Activated naive CD8-positive, alpha-beta T cell treated with anti-CD3 and anti-CD28 coated beads, Interleukin-2, amount 50 U/mL, for 16 hours (primary cell): ENCODE measurements at regions not wholly inside any gene's neighbourhood (a gene's known extent, or its start where the extent isn't known, plus 50 kb on each side); places are given as distances from the start of the nearest gene placed in this dataset.

Experiments
- DNase-seq: peaks from one replicate; pipeline ENCODE4 v3.0.0-alpha.2; 2020; ENCODE audit warnings: low read depth, low spot score

DNA sequence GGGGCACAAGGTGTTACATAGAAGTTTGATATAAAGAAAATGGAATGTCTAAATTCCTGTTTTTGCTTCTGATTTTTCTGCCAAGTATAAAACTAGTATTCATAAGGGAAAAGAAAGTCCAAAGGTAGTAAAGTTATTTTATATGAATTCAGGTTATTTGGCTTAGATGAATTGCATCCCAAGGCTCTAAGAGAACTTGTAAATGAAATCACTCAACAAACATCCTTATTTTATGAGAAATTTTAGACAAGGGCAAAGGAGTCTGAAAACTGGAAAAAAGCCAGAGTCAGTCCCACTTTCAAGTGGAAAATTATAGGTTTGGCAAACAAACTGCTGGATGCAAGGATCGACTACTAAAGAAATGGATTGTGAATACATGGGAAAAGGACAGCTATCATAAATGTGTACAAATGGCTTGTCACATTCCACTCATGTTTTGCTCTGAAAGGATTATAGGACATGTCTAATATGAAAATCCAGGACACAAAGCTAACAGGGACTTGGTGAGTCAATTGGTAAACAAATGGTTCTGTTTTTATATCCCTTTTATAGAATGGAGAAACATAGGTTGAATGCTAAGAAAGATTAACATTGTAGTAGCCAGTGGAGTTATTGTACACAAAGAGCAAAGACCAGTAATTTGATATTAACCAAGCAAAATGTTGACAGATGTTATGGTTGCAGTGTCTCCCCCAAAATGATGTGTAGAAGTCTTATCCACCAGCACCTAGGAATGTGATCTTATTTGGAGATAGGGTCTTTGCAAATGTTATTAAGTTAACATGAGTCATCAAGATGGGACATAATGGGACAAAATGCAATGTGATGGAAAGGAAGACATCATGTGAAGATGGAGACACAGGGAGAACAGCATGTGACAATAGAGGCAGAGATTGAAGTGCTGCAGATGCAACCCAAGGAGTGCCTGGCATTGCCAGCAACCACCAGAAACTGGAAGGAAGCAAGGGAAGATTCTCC lies 495.7 kb downstream of the TLE1 start:
- DNase-seq, result no peak

DNA sequence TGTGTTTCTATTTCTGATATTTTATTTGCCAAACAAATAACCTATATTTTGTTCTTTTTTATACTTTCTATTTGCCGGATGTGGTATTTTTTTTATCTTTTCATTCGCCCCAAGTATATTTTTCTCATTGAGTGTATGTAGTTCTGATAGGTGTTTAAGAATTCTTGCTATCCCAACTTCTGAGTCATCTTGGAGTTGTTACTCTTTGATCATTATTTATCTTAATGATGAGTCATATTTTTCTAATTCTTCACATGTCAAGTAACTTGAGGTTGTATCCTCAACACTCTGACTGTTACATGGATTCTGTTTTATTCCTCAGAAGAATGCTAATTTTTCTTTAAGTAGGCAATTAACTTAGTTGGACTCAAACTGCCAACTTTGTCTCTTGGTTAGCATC lies 498.1 kb downstream of the TLE1 start:
- no peak for DNase-seq

DNA sequence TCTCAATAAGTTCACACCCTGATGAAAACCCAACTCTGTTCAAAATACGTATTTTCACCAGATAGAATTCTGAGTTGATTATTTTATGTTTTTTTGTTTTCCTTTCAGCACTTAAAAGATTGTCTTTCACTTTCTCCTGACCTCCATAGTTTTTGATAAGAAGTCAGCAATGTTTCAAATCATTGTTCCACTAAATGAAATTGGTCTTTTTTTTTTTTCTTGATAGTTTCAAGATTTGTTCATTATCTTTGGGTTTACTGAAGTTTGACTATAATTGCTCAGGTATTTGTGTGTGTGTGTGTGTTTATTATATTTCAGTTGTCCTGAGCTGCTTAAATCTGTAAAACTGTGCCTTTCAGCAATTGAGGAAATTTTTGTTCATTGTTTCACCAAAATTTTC lies 498.7 kb downstream of the TLE1 start:
- no peak for DNase-seq

DNA sequence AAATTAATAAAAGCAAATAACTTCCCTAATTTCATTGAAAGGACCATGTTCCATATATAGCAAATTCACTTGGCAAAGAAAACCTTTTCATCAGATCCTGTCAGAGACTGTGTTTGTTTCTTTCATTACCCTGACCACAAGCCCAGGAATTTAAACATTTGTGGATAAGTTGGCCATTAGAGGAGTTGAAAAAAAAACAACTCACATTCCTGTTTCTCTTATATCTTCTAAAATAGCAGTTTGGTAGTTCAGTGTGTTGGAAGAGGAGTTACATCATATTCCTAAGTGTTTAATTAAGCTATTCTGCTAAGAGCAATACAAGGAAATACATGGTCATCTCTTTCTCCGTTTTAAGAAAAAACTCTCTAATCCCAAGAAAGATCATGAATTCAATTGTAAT lies 505.6 kb downstream of the TLE1 start:
- DNase-seq, result no peak

DNA sequence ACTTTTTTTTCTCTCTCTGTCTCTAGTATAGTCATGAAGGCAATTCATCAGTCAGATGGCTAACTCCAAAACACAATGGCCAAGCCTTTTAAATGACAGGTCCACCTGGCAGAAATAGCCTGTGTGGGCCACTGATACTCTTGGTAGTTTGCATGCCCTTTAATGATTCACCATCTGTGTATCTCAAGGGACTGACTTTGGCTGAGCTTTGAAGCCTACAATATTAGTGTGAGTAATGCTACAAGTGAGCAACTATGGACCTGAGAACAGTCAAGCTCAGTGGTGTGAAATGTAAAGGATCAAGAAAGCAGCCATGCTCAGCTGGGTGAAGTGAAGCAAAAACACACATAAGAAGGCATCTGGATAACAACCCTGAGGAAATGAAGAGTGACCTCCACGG lies 506.9 kb downstream of the TLE1 start:
- DNase-seq, result no peak

DNA sequence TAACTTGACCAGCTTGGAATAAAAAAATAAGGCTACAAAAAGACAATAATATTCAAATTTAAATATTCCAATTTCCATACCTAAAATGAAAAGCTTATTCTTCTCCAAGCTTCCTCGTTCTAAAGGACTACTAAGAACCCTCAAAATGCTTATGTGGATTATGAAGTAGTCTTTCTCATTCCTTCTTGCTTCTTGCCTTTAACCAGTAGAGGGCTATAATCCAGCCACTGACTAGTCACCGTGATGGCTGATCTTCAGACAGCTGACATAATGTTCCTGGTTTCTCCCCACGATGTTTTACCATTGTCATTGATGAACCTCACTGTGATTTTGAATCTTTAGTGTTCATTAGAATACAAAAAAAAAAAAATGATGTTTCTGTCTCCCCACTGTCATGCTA lies 515.3 kb downstream of the TLE1 start:
- DNase-seq, result no peak

DNA sequence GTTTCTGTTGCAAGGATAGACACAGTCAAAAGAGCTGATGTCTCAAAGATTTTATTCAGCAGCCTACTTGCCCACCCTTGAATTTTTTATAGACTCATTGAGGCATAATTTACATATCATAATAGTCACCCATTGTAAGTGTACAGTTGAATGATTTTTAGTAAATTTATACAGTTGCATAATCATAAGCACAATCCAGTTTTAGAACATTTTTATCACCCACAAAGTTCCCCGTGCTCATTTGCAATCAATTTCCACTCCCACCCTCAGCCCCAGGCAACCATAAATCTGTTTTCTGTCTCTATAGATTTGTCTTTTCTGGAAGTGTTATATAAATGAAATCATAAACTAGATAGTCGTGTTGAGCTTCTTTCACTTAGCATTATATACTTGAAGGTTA lies 517.7 kb downstream of the TLE1 start:
- DNase-seq, result no peak

DNA sequence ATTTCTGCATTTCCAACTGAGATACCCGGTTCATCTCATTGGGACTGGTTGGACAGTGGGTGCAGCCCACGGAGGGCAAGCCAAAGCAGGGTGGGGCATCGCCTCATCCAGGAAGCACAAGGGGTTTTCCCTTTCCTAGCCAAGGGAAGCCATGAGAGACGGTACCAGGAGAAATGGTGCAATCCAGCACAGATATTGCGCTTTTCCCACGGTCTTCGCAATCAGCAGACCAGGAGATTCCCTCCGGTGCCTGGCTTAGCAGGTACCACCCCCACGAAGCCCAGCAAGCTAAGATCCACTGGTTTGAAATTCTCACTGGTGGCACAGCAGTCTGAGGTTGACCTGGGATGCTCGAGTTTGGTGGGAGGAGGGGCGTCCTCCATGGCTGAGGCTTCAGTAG lies 527.0 kb downstream of the TLE1 start:
- DNase-seq, result no peak

DNA sequence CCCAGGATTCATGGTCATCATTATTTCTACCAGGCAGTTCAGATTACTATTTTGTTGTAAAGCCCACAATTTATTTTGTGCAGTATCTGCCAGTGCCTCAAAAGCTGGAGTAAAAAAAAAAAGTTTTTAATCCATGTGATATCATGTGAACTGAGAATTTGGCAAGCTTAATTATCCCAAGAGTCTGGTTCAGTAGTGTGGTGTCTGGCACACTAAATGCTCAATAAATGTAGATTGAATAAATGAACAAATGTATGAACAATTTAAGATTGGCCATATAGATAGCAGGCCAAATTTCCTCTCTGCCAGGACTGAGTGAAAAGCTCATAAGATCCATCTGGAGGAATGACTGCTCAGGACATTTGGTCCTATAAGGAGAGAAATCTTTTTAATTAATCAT lies 533.0 kb downstream of the TLE1 start:
- no peak for DNase-seq

DNA sequence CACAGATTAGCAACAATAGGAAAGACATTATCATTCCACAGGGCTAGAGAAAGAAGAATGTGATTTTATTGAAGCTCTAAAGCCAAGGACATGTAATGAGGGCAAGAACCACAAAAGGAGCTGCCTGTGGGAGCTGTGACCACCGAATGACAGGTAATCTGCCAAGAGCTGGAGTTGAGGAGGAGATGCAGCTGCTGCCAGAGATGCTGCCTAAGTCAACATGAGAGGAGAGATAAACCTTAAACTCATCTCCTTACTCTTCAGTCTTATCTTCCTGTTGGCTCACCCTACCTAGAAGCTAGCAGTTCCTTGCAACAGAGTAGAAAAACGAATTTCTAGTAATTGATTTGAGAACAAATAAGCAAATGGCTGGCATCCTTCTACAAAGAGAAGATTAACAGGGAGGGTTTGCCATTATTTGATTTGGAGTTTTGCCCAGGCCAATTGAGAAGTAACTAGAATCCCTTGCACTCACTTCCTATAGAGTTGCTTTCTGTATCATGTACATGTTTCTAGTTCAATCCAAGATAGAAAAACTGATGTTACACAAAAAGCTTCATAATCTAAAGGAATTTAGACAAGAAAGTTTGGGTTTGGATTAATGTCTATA lies 539.2 kb downstream of the TLE1 start:
- no peak for DNase-seq

DNA sequence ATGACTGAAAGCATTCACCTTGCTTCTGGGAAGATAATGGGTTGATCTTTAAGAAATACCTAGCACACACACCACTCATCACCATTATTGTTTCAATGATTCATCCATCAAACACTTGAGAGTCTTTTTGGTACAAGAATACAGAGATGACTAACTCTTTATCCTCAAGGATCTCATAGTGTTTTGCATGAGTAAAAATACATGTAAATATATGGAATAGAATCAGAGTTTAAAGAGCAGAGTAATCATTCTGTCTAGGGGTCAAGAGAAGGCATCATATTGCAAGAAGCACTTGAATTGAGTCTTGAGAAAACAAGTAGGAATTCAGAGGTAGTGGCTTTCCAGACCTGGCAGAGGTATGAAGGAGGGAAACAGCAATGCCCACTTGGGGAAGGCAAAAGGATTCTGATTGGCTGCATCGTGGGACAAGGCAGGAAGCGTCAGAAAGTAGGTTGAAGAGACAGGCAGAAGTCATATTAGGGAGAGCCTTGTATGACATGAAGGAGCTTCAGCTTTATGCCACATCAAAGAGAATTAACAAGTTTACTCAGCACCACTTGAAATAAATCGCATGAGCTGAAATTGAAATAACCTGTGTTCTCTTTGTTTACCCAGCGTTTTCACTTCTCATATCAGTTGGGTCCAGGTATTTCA lies 542.5 kb downstream of the TLE1 start:
- DNase-seq, result no peak

DNA sequence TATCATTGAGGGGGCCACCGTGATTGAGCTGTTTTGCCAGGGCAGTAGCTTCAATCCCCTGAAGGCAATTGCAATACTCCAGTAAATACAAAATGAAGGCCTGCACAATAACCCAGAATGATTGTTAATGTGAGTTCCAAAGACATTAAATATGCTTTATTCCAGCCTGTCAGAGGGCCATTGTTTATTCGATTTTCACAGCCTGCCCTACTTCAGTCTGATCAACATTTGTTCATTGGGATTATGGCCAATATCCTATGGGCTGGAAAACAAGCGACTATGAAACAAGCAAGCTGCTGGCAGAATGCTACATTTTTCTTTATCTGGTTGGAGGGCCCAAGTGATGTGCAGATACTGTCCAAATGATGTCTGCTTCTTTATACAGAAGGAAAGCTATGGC lies 543.1 kb downstream of the TLE1 start:
- no peak for DNase-seq

DNA sequence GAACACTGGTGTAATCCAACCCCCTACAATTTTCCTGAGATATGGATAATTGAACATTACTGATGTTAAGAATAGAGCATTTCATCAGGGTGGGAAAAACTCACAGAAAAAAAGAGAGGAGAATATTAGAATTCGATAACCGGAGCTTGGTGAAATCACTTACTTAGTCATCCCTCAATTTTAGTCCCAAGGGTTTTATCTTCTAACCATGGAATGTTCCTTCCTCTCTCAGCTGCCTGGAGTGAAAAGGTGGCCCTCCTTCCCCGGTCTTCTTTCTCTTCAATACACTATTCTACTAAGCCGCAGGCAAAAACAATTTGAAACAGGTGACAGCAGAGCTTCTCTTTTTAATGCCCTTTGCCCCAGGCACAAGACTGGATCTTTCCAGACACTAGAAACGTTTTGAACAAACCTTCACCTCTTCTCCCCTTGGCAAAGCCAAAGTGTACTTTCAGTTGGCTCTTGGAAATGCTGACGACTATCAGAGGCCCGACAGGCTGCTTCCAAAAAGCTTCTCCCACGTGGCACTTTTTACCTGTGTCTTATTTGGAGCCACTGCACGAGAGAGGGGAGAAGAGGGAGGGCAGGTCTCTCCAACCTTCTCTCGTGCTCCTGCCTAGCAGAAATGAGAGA lies 543.9 kb downstream of the TLE1 start:
- no peak for DNase-seq

DNA sequence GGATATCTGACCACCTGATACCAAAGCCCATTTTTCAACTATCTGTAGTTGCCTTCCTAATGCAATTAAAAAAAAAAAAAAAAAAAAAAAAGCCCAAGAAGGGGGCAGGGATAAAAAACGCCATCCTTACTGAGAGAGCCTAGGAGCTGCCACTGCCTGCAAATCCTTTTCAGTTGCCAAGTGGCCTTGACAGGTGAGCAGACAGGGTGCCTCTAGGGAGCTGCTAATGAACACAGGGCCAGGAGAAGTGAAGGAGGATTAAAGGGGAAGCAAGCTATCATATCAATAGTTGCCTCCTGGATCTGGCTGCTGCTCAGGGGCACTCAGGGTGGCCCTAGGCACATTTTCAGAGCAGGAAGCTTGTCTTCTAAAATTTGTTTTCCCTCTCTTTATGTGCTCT lies 547.4 kb downstream of the TLE1 start:
- no peak for DNase-seq

DNA sequence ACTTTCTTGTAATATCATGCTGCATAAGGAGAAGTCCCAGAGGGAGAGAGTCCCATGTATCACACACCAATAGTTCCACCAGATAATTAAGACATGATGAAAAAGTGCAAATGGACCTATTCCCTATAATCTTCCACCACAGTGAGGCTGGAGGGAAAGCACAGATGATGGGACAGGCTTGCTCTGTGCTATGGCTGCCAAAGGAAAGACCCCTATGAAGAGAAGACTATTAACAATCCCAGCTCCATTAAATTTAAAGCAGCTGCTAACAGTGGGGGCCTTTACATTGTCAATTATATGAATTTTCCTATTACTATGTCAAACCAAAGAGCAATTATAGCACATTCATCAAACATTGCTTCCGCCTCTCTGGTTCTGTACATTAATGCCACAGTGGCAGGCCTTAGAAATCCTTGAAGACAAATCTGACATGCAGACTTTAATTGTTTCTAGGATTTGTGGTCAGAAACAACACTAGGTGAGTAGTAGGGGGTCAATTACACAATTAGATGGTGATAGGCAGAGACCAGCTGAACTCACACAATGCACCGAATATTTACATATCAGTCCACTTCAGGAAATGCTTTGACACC lies 551.3 kb downstream of the TLE1 start:
- DNase-seq, result no peak

DNA sequence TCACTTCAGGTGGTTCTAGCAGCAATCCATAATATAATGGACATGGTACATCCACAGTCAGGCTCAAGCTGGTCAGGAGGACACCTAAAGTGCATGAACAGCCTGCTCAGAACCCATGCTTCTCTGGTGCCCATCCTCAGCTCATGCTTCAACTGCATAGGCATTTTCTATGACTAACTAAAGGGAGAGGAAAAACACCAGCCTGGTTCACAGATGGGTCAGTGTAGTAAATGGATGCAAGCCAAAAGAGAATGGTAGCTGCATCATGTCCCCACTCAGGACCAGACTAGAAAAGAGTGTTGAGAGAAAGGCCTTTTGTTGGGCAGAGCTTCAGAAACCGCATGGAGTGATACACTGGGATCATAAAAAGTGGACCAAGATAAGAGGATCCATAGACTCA lies 556.6 kb downstream of the TLE1 start:
- DNase-seq, result no peak

DNA sequence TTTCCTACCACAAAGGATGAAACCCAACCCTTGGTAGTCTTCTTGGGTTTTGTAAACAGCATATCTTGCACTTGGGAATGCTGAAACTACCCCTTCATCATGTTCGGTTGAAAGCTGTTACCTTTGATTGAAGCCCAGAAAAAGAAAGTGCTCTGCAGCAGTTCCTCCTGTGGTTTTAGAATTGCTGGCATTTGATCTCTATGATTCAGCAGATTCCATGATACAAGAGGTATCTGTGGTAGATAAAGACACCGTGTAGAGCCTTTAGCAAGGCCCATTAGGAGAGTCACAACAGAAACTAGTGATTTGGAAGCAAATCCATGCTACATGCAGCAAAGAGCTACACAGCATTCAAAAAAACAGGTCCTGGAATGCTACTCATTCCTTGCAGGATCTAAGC lies 557.0 kb downstream of the TLE1 start:
- DNase-seq, result no peak

DNA sequence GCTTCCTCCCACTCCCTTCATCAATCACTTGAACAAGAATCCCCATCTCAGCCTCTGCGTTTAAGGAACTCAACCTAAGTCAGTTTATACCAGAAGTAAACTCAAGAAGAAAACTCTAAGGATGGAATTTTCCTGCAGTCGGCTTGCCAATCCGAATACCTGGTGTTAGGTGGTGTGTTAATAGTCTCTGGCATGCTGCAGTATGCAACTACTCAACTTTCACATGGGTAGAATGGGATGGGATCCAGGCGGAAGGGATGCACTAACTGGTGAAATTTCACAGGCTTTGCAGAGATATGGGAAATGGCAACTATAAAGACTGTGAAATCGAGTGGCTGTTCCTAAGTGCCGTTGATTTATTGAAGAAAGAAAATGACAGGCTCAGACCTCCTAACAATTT lies 560.6 kb downstream of the TLE1 start:
- no peak for DNase-seq

DNA sequence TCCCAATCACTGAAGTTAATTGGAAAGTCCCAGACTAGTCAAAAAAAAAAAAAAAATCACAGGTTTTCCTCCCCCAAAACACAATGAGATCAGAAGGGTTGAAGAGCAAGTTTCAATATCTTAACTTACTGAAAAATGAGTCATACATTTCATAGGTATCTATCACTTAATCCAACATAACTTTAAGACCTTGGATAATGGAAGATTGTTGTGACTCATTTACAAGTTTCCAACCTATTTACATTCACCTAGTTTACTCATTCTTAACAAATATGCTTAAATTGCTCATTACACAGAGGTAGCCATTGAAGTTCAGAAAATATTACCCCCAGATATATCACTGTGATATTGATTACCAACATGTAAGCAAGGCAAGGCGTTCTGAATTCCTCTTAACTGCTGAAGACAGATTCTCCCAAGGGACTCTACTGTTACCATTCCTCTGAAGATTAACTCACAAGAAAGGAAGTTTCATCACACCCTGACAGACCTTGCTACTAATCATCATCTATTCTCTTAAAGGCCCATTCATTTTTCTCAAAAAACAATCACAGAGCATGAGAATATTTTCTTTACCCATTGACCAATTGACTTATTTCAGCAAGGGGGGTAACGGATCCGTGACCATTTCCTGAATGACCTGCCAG lies 563.8 kb downstream of the TLE1 start:
- no peak for DNase-seq

DNA sequence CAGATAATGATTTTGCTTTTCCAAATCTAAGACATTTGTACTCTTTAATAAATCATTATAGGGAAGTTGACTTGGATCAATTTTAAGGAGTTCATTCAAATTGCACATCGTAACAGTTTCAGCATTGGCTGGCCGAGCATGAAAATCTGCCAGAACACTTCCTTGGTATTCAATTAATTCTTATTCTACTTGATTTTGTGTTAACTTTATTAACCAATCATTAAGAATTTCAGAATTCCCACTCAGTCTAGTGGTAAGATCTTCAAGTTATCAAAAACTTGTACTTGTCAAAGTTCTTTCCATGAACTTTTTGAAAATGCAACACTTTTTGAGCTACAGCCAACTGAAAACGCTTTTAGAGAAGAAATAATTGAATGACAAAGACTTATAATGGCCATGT lies 565.8 kb downstream of the TLE1 start:
- no peak for DNase-seq

DNA sequence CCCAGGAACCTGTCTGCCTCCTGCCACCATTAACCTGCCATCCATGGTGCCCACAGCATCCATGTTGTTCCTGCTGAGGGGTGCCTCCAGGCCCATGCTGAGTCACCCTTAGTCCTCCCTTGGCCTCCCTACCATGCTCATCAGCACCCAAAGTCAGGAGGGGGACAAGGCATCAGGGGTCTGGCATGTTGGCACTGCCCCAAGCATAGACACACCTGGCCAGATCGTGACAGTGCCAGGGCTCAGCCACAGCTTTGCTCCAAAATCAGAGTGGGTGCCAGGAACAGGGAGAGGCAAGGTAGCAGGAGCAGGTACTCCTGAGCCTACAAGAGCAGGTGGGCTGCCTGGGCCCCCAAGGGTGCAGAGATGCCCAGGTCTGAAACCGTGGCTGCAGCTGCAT lies 566.6 kb downstream of the TLE1 start:
- DNase-seq, result no peak
